ENCODE measurements at regions not wholly inside any gene's neighbourhood (a gene's known extent, or its start where the extent isn't known, plus 50 kb on each side); places are given as distances from the start of the nearest gene placed in this dataset.
"Not testable (repeated sequence)": the region's sequence is repeated elsewhere in the genome, so short reads cannot be mapped to it uniquely, and the experiment has no call there.

GRCh38 chr3:106029954-106030626 is 161.3 kb upstream of the CBLB start:
- DNase-seq = no peak

- no peak for DNase-seq
Measured at GRCh38 chr3:106030627-106030963, 161.8 kb upstream of the CBLB start.

- DNase-seq = no peak
Measured at GRCh38 chr3:106032479-106032878, 163.7 kb upstream of the CBLB start.

GRCh38 chr3:106033654-106034053 is 164.8 kb upstream of the CBLB start:
- no peak for DNase-seq

- DNase-seq = no peak
Measured at GRCh38 chr3:106034313-106034712, 165.5 kb upstream of the CBLB start.

- no peak for DNase-seq
Measured at GRCh38 chr3:106035619-106036018, 166.8 kb upstream of the CBLB start.

- DNase-seq = no peak
Measured at GRCh38 chr3:106036696-106037095, 167.9 kb upstream of the CBLB start.

- no peak for DNase-seq
Measured at GRCh38 chr3:106047221-106047620, 178.4 kb upstream of the CBLB start.

- no peak for DNase-seq
Measured at GRCh38 chr3:106048946-106049481, 180.2 kb upstream of the CBLB start.

GRCh38 chr3:106049821-106050220 is 181.0 kb upstream of the CBLB start:
- DNase-seq = no peak

- no peak for DNase-seq
Measured at GRCh38 chr3:106056931-106057330, 188.1 kb upstream of the CBLB start.

- DNase-seq = no peak
Measured at GRCh38 chr3:106058475-106058874, 189.7 kb upstream of the CBLB start.

- no peak for DNase-seq
Measured at GRCh38 chr3:106059953-106060517, 191.2 kb upstream of the CBLB start.

- no peak for DNase-seq
Measured at GRCh38 chr3:106063909-106064308, 195.1 kb upstream of the CBLB start.

GRCh38 chr3:106065831-106066230 is 197.0 kb upstream of the CBLB start:
- no peak for DNase-seq

GRCh38 chr3:106067711-106068110 is 198.9 kb upstream of the CBLB start:
- DNase-seq = no peak

- DNase-seq = no peak
Measured at GRCh38 chr3:106068381-106068780, 199.6 kb upstream of the CBLB start.

- no peak for DNase-seq
Measured at GRCh38 chr3:106068795-106069194, 200.0 kb upstream of the CBLB start.

GRCh38 chr3:106070187-106070586 is 201.4 kb upstream of the CBLB start:
- DNase-seq = no peak

- no peak for DNase-seq
Measured at GRCh38 chr3:106071306-106071705, 202.5 kb upstream of the CBLB start.

GRCh38 chr3:106072596-106072995 is 203.8 kb upstream of the CBLB start:
- DNase-seq = not testable (repeated sequence)

GRCh38 chr3:106073806-106074205 is 205.0 kb upstream of the CBLB start:
- not testable (repeated sequence) for DNase-seq

- DNase-seq = not testable (repeated sequence)
Measured at GRCh38 chr3:106075731-106076130, 206.9 kb upstream of the CBLB start.

GRCh38 chr3:106078635-106079034 is 209.8 kb upstream of the CBLB start:
- DNase-seq = no peak

GRCh38 chr3:106082616-106083015 is 213.8 kb upstream of the CBLB start:
- no peak for DNase-seq
